ENCODE measurements at regions not wholly inside any gene's neighbourhood (a gene's known extent, or its start where the extent isn't known, plus 50 kb on each side); places are given as distances from the start of the nearest gene placed in this dataset.
"Not testable (repeated sequence)": the region's sequence is repeated elsewhere in the genome, so short reads cannot be mapped to it uniquely, and the experiment has no call there.

DNA sequence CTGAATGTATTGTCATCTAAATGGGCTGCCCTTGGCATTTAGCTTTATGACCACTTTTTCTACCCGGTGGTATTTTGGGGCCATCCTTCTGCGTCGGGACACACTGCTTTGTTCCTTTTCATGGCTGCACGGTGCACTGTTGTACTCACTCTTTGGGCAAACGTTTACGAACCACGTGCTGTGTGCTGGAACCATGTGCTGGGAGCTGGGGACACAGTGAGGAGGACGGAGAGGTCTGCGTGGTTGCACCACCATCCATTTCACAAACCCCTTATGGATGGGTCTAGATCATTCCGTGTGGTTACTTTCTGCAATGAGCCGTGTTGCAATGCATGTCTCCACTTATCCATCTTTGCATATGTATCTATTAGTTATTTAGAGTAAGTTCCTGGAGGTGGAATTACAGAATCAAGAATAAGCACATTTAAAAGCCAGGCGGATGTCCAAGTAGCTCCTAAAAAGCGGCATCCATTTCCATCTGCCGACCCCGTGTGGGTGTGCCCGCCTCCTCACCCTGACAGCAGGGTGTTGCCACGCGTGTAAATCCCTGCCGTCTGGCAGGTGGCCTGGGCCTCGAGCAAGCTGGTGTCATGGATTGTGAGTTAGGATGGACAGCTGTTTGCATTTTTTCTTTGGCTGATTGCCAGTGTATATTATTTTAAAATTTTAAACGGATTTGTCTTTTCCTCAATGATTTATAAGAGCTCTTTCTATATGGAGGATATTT lies 183.1 kb downstream of the BANP start:
- DNase-seq (ENCODE audit: extremely low read depth in 1 of 4, low spot score in 3 of 4); H3K27ac ChIP-seq (ENCODE audit: extremely low read depth, low read depth, low read length); BruUV-seq (replicated peaks); ATAC-seq; intact Hi-C loops (cut with micrococcal nuclease); H4K20me1 ChIP-seq (replicated peaks; ENCODE audit: control insufficient read depth, insufficient read depth, low read length); H3K9ac ChIP-seq (ENCODE audit: insufficient read depth in 1 of 2, low read depth in 2 of 2, low read length in 2 of 2); CTCF ChIA-PET (ENCODE audit: low intra/inter-chr PET ratio); H3K9me1 ChIP-seq (ENCODE audit: control insufficient read depth, insufficient read depth, low read length); POLR2A ChIA-PET; H3K9me3 ChIP-seq (replicated peaks; ENCODE audit: control insufficient read depth, insufficient read depth, low read depth, low read length); H3K4me3 ChIP-seq; H3K4me2 ChIP-seq (ENCODE audit: insufficient read depth, low read length); H3K36me3 ChIP-seq (ENCODE audit: control insufficient read depth, insufficient read depth, low read length); in situ Hi-C loops (cut with MboI); H3K79me2 ChIP-seq (ENCODE audit: control insufficient read depth, insufficient read depth, low read length); H2AFZ ChIP-seq (ENCODE audit: low read depth, low read length): not testable (repeated sequence)
- peaks cover 0 to 23% of the 10 kb centered on the region in 2 experiments; a peak in 2 of 5 replicates for H3K4me1 ChIP-seq (replicated peaks in 1 of 2; ENCODE audit: control insufficient read depth in 2 of 2, insufficient read depth in 2 of 2, low read length in 2 of 2)
- peak; percentile 17; the same call in 1 of the 2 replicates for TF ChIP-seq NFIC (IDR thresholded peaks at IDR 0.05)
- peak; percentile 68 for FAIRE-seq
- 7% methylated on average over 12 of the region's 21 CpGs for WGBS (ENCODE audit: insufficient coverage, low coverage, missing lambda C conversion rate)
- peaks cover 31 to 59% of the 10 kb centered on the region in 2 experiments; a peak in 4 of 5 replicates for H3K27me3 ChIP-seq (ENCODE audit: control insufficient read depth in 2 of 2, insufficient read depth in 2 of 2, low read length in 2 of 2)

DNA sequence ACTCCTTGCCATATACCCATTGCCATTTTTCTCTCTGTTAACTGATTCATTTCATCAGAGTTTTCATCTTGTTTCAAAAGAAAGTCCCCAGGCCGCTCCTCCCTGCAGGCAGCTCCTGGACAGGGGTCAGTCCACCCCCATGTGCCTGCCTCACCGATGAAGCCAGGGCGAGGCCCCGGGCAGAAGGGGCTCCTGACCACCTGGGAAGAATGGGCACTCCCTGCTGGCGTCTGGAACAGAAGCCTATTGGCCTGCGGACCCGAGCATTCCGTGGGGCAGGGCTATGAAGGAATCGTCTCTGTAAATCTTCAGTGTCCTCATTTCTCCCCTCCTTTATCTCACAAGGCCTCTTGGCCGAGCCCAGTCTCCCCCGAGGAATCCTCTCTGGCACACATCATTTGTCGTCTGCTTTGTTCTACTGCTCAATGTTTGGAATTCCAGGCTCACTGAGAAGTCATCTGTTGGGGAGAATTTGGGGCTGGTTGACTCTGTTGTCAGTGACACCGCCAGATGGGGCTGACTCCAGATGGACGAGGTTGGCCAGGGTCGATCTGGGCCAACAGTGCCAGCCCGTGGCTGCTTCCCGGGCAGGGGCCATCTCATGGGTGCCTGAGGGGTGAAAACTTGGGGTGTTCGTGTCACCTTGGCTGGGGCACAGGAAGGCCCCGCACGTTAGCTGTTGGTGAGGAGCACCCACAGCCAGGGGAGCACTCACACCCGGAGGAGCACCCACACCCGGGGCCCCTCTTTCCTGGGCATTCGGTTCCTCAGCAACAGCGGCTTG lies 183.9 kb downstream of the BANP start:
- ATAC-seq; POLR2A ChIA-PET; H3K79me2 ChIP-seq (ENCODE audit: control insufficient read depth, insufficient read depth, low read length); H3K4me3 ChIP-seq; H2AFZ ChIP-seq (ENCODE audit: low read depth, low read length); H4K20me1 ChIP-seq (replicated peaks; ENCODE audit: control insufficient read depth, insufficient read depth, low read length); H3K9ac ChIP-seq (ENCODE audit: insufficient read depth in 1 of 2, low read depth in 2 of 2, low read length in 2 of 2); in situ Hi-C loops (cut with MboI); DNase-seq (ENCODE audit: extremely low read depth in 1 of 4, low spot score in 3 of 4); BruUV-seq (replicated peaks); CTCF ChIA-PET (ENCODE audit: low intra/inter-chr PET ratio); H3K9me3 ChIP-seq (replicated peaks; ENCODE audit: control insufficient read depth, insufficient read depth, low read depth, low read length); H3K4me2 ChIP-seq (ENCODE audit: insufficient read depth, low read length); intact Hi-C loops (cut with micrococcal nuclease); H3K36me3 ChIP-seq (ENCODE audit: control insufficient read depth, insufficient read depth, low read length); H3K9me1 ChIP-seq (ENCODE audit: control insufficient read depth, insufficient read depth, low read length); H3K27ac ChIP-seq (ENCODE audit: extremely low read depth, low read depth, low read length): not testable (repeated sequence)
- FAIRE-seq, result peak; percentile 58
- WGBS (ENCODE audit: insufficient coverage, low coverage, missing lambda C conversion rate), result 4% methylated on average over 19 of the region's 24 CpGs
- peak; percentile 80; the same call in 1 of the 2 replicates for TF ChIP-seq ZNF263 (CRISPR knock-in tag; IDR thresholded peaks at IDR 0.05; ENCODE audit: borderline replicate concordance)
- Histone ChIP-seq H3K27me3 (ENCODE audit: control insufficient read depth in 2 of 2, insufficient read depth in 2 of 2, low read length in 2 of 2) (peaks cover 29 to 56% of the 10 kb centered on the region in 2 experiments; a peak in 4 of 5 replicates), H3K4me1 (replicated peaks in 1 of 2; ENCODE audit: control insufficient read depth in 2 of 2, insufficient read depth in 2 of 2, low read length in 2 of 2) (peaks cover 0 to 23% of the 10 kb centered on the region in 2 experiments; a peak in 2 of 5 replicates)

DNA sequence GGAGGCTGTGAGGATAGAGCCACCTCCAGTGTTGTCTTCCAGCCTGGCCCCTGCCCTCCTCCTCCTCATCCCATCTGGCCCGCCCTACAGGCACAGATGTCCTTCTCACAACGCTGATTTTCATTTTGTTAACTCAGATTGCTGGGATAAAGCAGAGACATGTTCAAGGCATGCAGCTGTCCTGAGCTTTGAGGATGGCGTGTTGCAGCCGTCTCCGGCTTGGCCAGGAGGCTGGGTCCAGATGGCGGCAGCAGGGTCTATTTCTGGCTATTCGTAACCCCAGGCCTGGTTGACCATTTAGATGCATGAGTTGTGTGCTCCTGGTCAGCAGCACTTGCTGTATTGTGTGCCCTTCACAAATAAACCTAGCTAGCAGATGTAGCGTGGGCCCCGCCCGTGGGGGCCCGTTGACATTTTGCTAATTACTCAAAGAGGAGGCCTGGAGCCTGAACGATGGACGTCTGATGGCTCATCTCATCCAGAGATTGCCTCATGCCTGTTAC lies 185.0 kb downstream of the BANP start:
- DNase-seq (ENCODE audit: extremely low read depth in 1 of 4, low spot score in 3 of 4); H3K9ac ChIP-seq (ENCODE audit: insufficient read depth in 1 of 2, low read depth in 2 of 2, low read length in 2 of 2); ATAC-seq; H3K36me3 ChIP-seq (ENCODE audit: control insufficient read depth, insufficient read depth, low read length); H3K9me1 ChIP-seq (ENCODE audit: control insufficient read depth, insufficient read depth, low read length); H3K79me2 ChIP-seq (ENCODE audit: control insufficient read depth, insufficient read depth, low read length); H3K4me2 ChIP-seq (ENCODE audit: insufficient read depth, low read length); intact Hi-C loops (cut with micrococcal nuclease); H2AFZ ChIP-seq (ENCODE audit: low read depth, low read length); POLR2A ChIA-PET; H3K4me3 ChIP-seq; in situ Hi-C loops (cut with MboI); BruUV-seq (replicated peaks); H4K20me1 ChIP-seq (replicated peaks; ENCODE audit: control insufficient read depth, insufficient read depth, low read length); H3K9me3 ChIP-seq (replicated peaks; ENCODE audit: control insufficient read depth, insufficient read depth, low read depth, low read length); FAIRE-seq; H3K27ac ChIP-seq (ENCODE audit: extremely low read depth, low read depth, low read length); CTCF ChIA-PET (ENCODE audit: low intra/inter-chr PET ratio): not testable (repeated sequence)
- Histone ChIP-seq H3K4me1 (replicated peaks in 1 of 2; ENCODE audit: control insufficient read depth in 2 of 2, insufficient read depth in 2 of 2, low read length in 2 of 2) (peaks cover 0 to 19% of the 10 kb centered on the region in 2 experiments; a peak in 2 of 5 replicates), H3K27me3 (ENCODE audit: control insufficient read depth in 2 of 2, insufficient read depth in 2 of 2, low read length in 2 of 2) (peaks cover 23 to 45% of the 10 kb centered on the region in 2 experiments; a peak in 4 of 5 replicates)
- 20% methylated on average over 13 of the region's 13 CpGs for WGBS (ENCODE audit: insufficient coverage, low coverage, missing lambda C conversion rate)

All from K562 (cell line).